HepG2 (cell line): ENCODE measurements at regions not wholly inside any gene's neighbourhood (a gene's known extent, or its start where the extent isn't known, plus 50 kb on each side); places are given as distances from the start of the nearest gene placed in this dataset.

Source experiments
- JUNB ChIP-seq: sonication (generic); formaldehyde crosslinking; IDR thresholded peaks from 2 replicates; pipeline ENCODE4 v1.8.0; 2022; ENCODE audit warnings: missing genetic modification reagents, mild to moderate bottlenecking, borderline replicate concordance
- KLF9 ChIP-seq: IDR thresholded peaks from 2 replicates; pipeline ENCODE4 v1.6.1; 2016; ENCODE audit warnings: low read depth
- SMAD1 ChIP-seq: sonication (generic); formaldehyde crosslinking; IDR thresholded peaks from 2 replicates; pipeline ENCODE4 v1.4.0; 2020; ENCODE audit warnings: missing genetic modification reagents, low read depth, mild to moderate bottlenecking, borderline replicate concordance
- ZFX ChIP-seq: sonication (generic); formaldehyde crosslinking; IDR thresholded peaks from 2 replicates; pipeline ENCODE4 v1.4.0; 2020; ENCODE audit warnings: mild to moderate bottlenecking, low read depth, missing genetic modification reagents, moderate library complexity

- TF ChIP-seq JUNB (CRISPR knock-in tag) (no peak), SMAD1 (no peak), KLF9 (CRISPR knock-in tag) (no peak), ZFX (no peak)
Observed at GRCh38 chr10:132468216-132468615, 69.4 kb upstream of the INPP5A start.
